H1 (cell line): ENCODE measurements at regions not wholly inside any gene's neighbourhood (a gene's known extent, or its start where the extent isn't known, plus 50 kb on each side); places are given as distances from the start of the nearest gene placed in this dataset.

Experiments used
- CTCF ChIA-PET: fragments of 300-600 bp; sonication (Branson Sonifier 250); formaldehyde crosslinking; loops from one replicate; lab custom pipeline; 2021; ENCODE audit not compliant: partially characterized antibody; lab: Charles Lee
- POLR2A ChIA-PET: fragments of 300-600 bp; sonication (Branson Sonifier 250); formaldehyde crosslinking; loops from one replicate; lab custom pipeline; 2021; ENCODE audit warnings: inconsistent platforms; ENCODE audit not compliant: partially characterized antibody; lab: Charles Lee
- DNase-seq, 2 experiments: peaks; one replicate each; pipeline versions ENCODE4 v3.0.0 to v3.0.0-alpha.2; 2010 to 2022; ENCODE audit warnings: low spot score in 2 of 2, low read depth in 1 of 2, mixed read lengths in 1 of 2
- FAIRE-seq: peaks from 2 replicates; lab custom pipeline; 2011; peaks lifted over from hg19 to GRCh38; lab: Jason Lieb, UNC
- H2AFZ ChIP-seq: 2 replicates; pipeline ENCODE4 v1.8.1; 2012; ENCODE audit warnings: low read length, inconsistent platforms
- H2AK5ac ChIP-seq: 2 replicates; pipeline ENCODE4 v1.6.1; 2013; ENCODE audit warnings: low read depth, low read length
- H2BK120ac ChIP-seq: replicated peaks from 2 replicates; pipeline ENCODE3; 2013; ENCODE audit warnings: low read depth, low read length, inconsistent platforms
- H2BK12ac ChIP-seq: 2 replicates; pipeline ENCODE4 v1.6.1; 2013; ENCODE audit warnings: low read depth, low read length
- H2BK15ac ChIP-seq: 2 replicates; pipeline ENCODE4 v1.6.1; 2013; ENCODE audit warnings: low read length
- H2BK20ac ChIP-seq: 2 replicates; pipeline ENCODE4 v1.6.1; 2013; ENCODE audit warnings: low read length
- H2BK5ac ChIP-seq: 2 replicates; pipeline ENCODE4 v1.6.1; 2013; ENCODE audit warnings: low read depth, low read length
- H3K14ac ChIP-seq: 2 replicates; pipeline ENCODE4 v1.6.1; 2013; ENCODE audit warnings: inconsistent platforms; ENCODE audit not compliant: insufficient read length
- H3K18ac ChIP-seq: 2 replicates; pipeline ENCODE4 v1.6.1; 2013; ENCODE audit warnings: low read length; ENCODE audit errors: extremely low read depth
- H3K23ac ChIP-seq: 2 replicates; pipeline ENCODE4 v1.6.1; 2013; ENCODE audit warnings: inconsistent platforms; ENCODE audit not compliant: insufficient read length
- H3K23me2 ChIP-seq: 2 replicates; pipeline ENCODE4 v1.6.1; 2013; ENCODE audit warnings: low read depth, low read length
- H3K27ac ChIP-seq: 2 replicates; pipeline ENCODE4 v1.6.1; 2011; ENCODE audit warnings: low read depth, low read length, inconsistent platforms
- H3K27me3 ChIP-seq, 4 experiments: replicated peaks in 1 of 4; 1 replicate in 1 of 4; 2 replicates in 3 of 4; pipeline versions ENCODE4 v1.6.1 to v1.8.1; 2011 to 2013; ENCODE audit warnings: low read length in 3 of 4, mild to moderate bottlenecking in 3 of 4, inconsistent platforms in 2 of 4, mixed read lengths in 2 of 4, moderate library complexity in 1 of 4; ENCODE audit not compliant: control insufficient read depth in 3 of 4, insufficient read depth in 3 of 4; ENCODE audit errors: extremely low read depth in 1 of 4
- H3K36me3 ChIP-seq, 4 experiments: 2 replicates each; pipeline versions ENCODE4 v1.6.1 to v1.8.1; 2011 to 2013; ENCODE audit warnings: mild to moderate bottlenecking in 4 of 4, low read length in 3 of 4, moderate library complexity in 2 of 4, control low read depth in 1 of 4, inconsistent platforms in 1 of 4; ENCODE audit not compliant: insufficient read depth in 4 of 4, control insufficient read depth in 2 of 4
- H3K4ac ChIP-seq: replicated peaks from 2 replicates; pipeline ENCODE3; 2013; ENCODE audit warnings: low read length, low read depth, mixed read lengths, inconsistent platforms; ENCODE audit not compliant: insufficient read length
- H3K4me1 ChIP-seq, 4 experiments: replicated peaks in 1 of 4; 1 replicate in 1 of 4; 2 replicates in 3 of 4; pipeline versions ENCODE4 v1.6.1 to v1.8.1; 2011 to 2013; ENCODE audit warnings: low read length in 3 of 4, inconsistent platforms in 2 of 4, mixed read lengths in 1 of 4; ENCODE audit not compliant: insufficient read depth in 4 of 4, control insufficient read depth in 3 of 4
- H3K4me2 ChIP-seq, 2 experiments: 2 replicates each; pipeline versions ENCODE4 v1.6.1 to v1.8.1; 2011 to 2013; ENCODE audit warnings: low read depth in 2 of 2, low read length in 2 of 2, control low read depth in 1 of 2, inconsistent platforms in 1 of 2, mild to moderate bottlenecking in 1 of 2; ENCODE audit not compliant: insufficient read depth in 1 of 2
- H3K4me3 ChIP-seq, 4 experiments: fragments of 200-600, 300-600 bp in 1 of 4; sonication (generic), shearing (Covaris generic), sonication (Bioruptor Twin) in 1 of 4; 2 replicates each; pipeline versions ENCODE4 v1.5.1 to v1.8.1; 2011 to 2016; ENCODE audit warnings: low read length in 4 of 4, low read depth in 3 of 4, control low read depth in 2 of 4, inconsistent platforms in 2 of 4, mild to moderate bottlenecking in 2 of 4, mixed read lengths in 1 of 4, moderate library complexity in 1 of 4; ENCODE audit not compliant: insufficient read depth in 2 of 4; ENCODE audit errors: extremely low read depth in 1 of 4
- H3K56ac ChIP-seq: replicated peaks from 2 replicates; pipeline ENCODE3; 2013; ENCODE audit warnings: low read depth, mild to moderate bottlenecking, mixed read lengths, low read length, inconsistent platforms; ENCODE audit not compliant: insufficient read length
- H3K79me1 ChIP-seq: 2 replicates; pipeline ENCODE4 v1.6.1; 2013; ENCODE audit warnings: low read depth, low read length, control low read depth
- H3K79me2 ChIP-seq, 2 experiments: 2 replicates each; pipeline versions ENCODE4 v1.6.1 to v1.8.1; 2012 to 2013; ENCODE audit warnings: low read length in 2 of 2, mild to moderate bottlenecking in 2 of 2, inconsistent platforms in 1 of 2; ENCODE audit not compliant: insufficient read depth in 2 of 2, control insufficient read depth in 1 of 2
- H3K9ac ChIP-seq, 4 experiments: replicated peaks in 1 of 4; 1 replicate in 1 of 4; 2 replicates in 3 of 4; pipeline versions ENCODE4 v1.6.1 to v1.8.1; 2011 to 2013; ENCODE audit warnings: low read depth in 3 of 4, low read length in 3 of 4, control low read depth in 2 of 4, mild to moderate bottlenecking in 2 of 4, moderate library complexity in 2 of 4, inconsistent platforms in 1 of 4; ENCODE audit errors: extremely low read depth in 1 of 4
- H3K9me3 ChIP-seq, 2 experiments: 2 replicates each; pipeline versions ENCODE4 v1.6.1 to v1.8.1; 2012 to 2013; ENCODE audit warnings: mild to moderate bottlenecking in 2 of 2, moderate library complexity in 2 of 2, control low read depth in 1 of 2, inconsistent platforms in 1 of 2, low read depth in 1 of 2, low read length in 1 of 2, mixed read lengths in 1 of 2; ENCODE audit not compliant: insufficient read depth in 2 of 2
- H4K20me1 ChIP-seq, 2 experiments: replicated peaks in 1 of 2; 2 replicates each; pipeline versions ENCODE3 to v1.8.1; 2011 to 2013; ENCODE audit warnings: inconsistent platforms in 2 of 2, low read length in 2 of 2, mild to moderate bottlenecking in 1 of 2; ENCODE audit not compliant: insufficient read depth in 2 of 2, control insufficient read depth in 1 of 2
- H4K5ac ChIP-seq: 2 replicates; pipeline ENCODE4 v1.6.1; 2013; ENCODE audit warnings: low read length, low read depth, mixed read lengths, inconsistent platforms; ENCODE audit not compliant: insufficient read length
- H4K8ac ChIP-seq: 2 replicates; pipeline ENCODE4 v1.8.0; 2013; ENCODE audit warnings: mild to moderate bottlenecking, moderate library complexity, low read length, inconsistent platforms; ENCODE audit not compliant: insufficient read depth; ENCODE audit errors: extremely low read depth
- H4K91ac ChIP-seq: replicated peaks from 2 replicates; pipeline ENCODE3; 2013; ENCODE audit warnings: low read length, mixed read lengths, inconsistent platforms; ENCODE audit not compliant: insufficient read length
- ATF3 ChIP-seq: IDR thresholded peaks from 2 replicates; pipeline ENCODE4 v1.6.1; 2011; ENCODE audit warnings: low read depth, mild to moderate bottlenecking, low read length; ENCODE audit not compliant: insufficient read depth
- CHD1 ChIP-seq: IDR thresholded peaks from 2 replicates; pipeline ENCODE4 v1.6.1; 2012; ENCODE audit warnings: low read depth, low read length, improper control_type of control experiment
- GABPA ChIP-seq: IDR thresholded peaks from 2 replicates; pipeline ENCODE4 v1.6.1; 2011; ENCODE audit warnings: mild to moderate bottlenecking, low read length, moderate library complexity, borderline replicate concordance; ENCODE audit not compliant: insufficient read depth
- JUN ChIP-seq: IDR thresholded peaks from 2 replicates; pipeline ENCODE4 v1.6.1; 2011; ENCODE audit warnings: low read depth, mild to moderate bottlenecking, improper control_type of control experiment, low read length
- RFX5 ChIP-seq: IDR thresholded peaks from 2 replicates; pipeline ENCODE4 v1.6.1; 2011; ENCODE audit warnings: low read depth, low read length, improper control_type of control experiment, borderline replicate concordance
- RNF2 ChIP-seq: fragments of 200-900, 300-1000 bp; sonication (generic); IDR thresholded peaks from 2 replicates; pipeline ENCODE4 v1.7.1; 2016; ENCODE audit warnings: borderline replicate concordance, low read depth, mild to moderate bottlenecking, antibody characterized with exemption, low read length; ENCODE audit not compliant: poor library complexity, severe bottlenecking; ENCODE audit errors: missing control alignments
- TEAD4 ChIP-seq: IDR thresholded peaks from 2 replicates; pipeline ENCODE4 v1.6.1; 2012; ENCODE audit warnings: low read depth, low read length, inconsistent platforms, mixed read lengths
- WGBS, 2 experiments: shearing (Covaris generic) in 1 of 2; methylation state at CpG; one replicate each; pipeline versions ENCODE4 v1.1.6 to v1.1.7; 2013 to 2015; ENCODE audit warnings: low lambda C conversion rate in 2 of 2, mixed read lengths in 2 of 2, inconsistent platforms in 1 of 2, low coverage in 1 of 2, missing lambda C conversion rate in 1 of 2; ENCODE audit not compliant: insufficient replicate concordance in 2 of 2, insufficient coverage in 1 of 2, insufficient read length in 1 of 2; ENCODE audit errors: extremely low coverage in 1 of 2, missing lambda C conversion rate in 1 of 2; 5-methylcytosine and 5-hydroxymethylcytosine counted together

- Histone ChIP-seq H3K27ac (no peak overlapping the region), H2BK12ac (no peak overlapping the region), H4K91ac (no peak overlapping the region), H2BK5ac (no peak overlapping the region), H3K4me1 (no peaks in the 10 kb centered on the region), H4K5ac (no peak overlapping the region), H3K27me3 (no peaks in the 10 kb centered on the region), H2BK15ac (no peak overlapping the region), H3K4ac (no peak overlapping the region), H2BK120ac (no peak overlapping the region), H3K23me2 (no peaks in the 10 kb centered on the region), H3K23ac (no peak overlapping the region), H3K56ac (no peak overlapping the region), H2BK20ac (no peak overlapping the region), H3K18ac (no peak overlapping the region), H2AK5ac (no peak overlapping the region), H3K4me2 (no peak overlapping the region), H3K79me1 (no peaks in the 10 kb centered on the region), H4K8ac (no peak overlapping the region), H3K4me3 (no peak overlapping the region), H3K14ac (no peak overlapping the region), H3K9ac (no peak overlapping the region), H4K20me1 (no peaks in the 10 kb centered on the region), H3K9me3 (no peaks in the 10 kb centered on the region), H3K79me2 (no peaks in the 10 kb centered on the region), H3K36me3 (no peaks in the 10 kb centered on the region), H2AFZ (no peak overlapping the region)
- FAIRE-seq (no peak), DNase-seq (no peak)
- POLR2A ChIA-PET, result no interaction called here
- TF ChIP-seq ATF3, result no peak
- TF ChIP-seq RFX5, result no peak
- TF ChIP-seq CHD1, result no peak
- TF ChIP-seq RNF2, result no peak
- no peak for TF ChIP-seq TEAD4
- no peak for TF ChIP-seq GABPA
- no peak for TF ChIP-seq JUN
- CTCF ChIA-PET, result interaction anchor here (0.8 to 4.0 kb wide), 3 partner anchors 33 to 184 kb away, joined by 3 to 13 read pairs (median 3); no protein-coding TSS in a partner anchor
- 70% methylated on average over 3 of the region's 3 CpGs; no CpG with 5 or more reads in 1 of the 2 experiments for WGBS, 2 experiments
Measured at GRCh38 chr9:107387409-107387808, 102.2 kb downstream of the KLF4 start.
